H1 (cell line): ENCODE measurements at regions not wholly inside any gene's neighbourhood (a gene's known extent, or its start where the extent isn't known, plus 50 kb on each side); places are given as distances from the start of the nearest gene placed in this dataset.

Experiments used
- CTCF ChIA-PET: fragments of 300-600 bp; sonication (Branson Sonifier 250); formaldehyde crosslinking; loops from one replicate; lab custom pipeline; 2021; ENCODE audit not compliant: partially characterized antibody; lab: Charles Lee
- POLR2A ChIA-PET: fragments of 300-600 bp; sonication (Branson Sonifier 250); formaldehyde crosslinking; loops from one replicate; lab custom pipeline; 2021; ENCODE audit warnings: inconsistent platforms; ENCODE audit not compliant: partially characterized antibody; lab: Charles Lee
- DNase-seq, 2 experiments: peaks; one replicate each; pipeline versions ENCODE4 v3.0.0 to v3.0.0-alpha.2; 2010 to 2022; ENCODE audit warnings: low spot score in 2 of 2, low read depth in 1 of 2, mixed read lengths in 1 of 2
- FAIRE-seq: peaks from 2 replicates; lab custom pipeline; 2011; peaks lifted over from hg19 to GRCh38; lab: Jason Lieb, UNC
- H2AFZ ChIP-seq: 2 replicates; pipeline ENCODE4 v1.8.1; 2012; ENCODE audit warnings: low read length, inconsistent platforms
- H2AK5ac ChIP-seq: 2 replicates; pipeline ENCODE4 v1.6.1; 2013; ENCODE audit warnings: low read depth, low read length
- H2BK120ac ChIP-seq: replicated peaks from 2 replicates; pipeline ENCODE3; 2013; ENCODE audit warnings: low read depth, low read length, inconsistent platforms
- H2BK12ac ChIP-seq: 2 replicates; pipeline ENCODE4 v1.6.1; 2013; ENCODE audit warnings: low read depth, low read length
- H2BK15ac ChIP-seq: 2 replicates; pipeline ENCODE4 v1.6.1; 2013; ENCODE audit warnings: low read length
- H2BK20ac ChIP-seq: 2 replicates; pipeline ENCODE4 v1.6.1; 2013; ENCODE audit warnings: low read length
- H2BK5ac ChIP-seq: 2 replicates; pipeline ENCODE4 v1.6.1; 2013; ENCODE audit warnings: low read depth, low read length
- H3K14ac ChIP-seq: 2 replicates; pipeline ENCODE4 v1.6.1; 2013; ENCODE audit warnings: inconsistent platforms; ENCODE audit not compliant: insufficient read length
- H3K18ac ChIP-seq: 2 replicates; pipeline ENCODE4 v1.6.1; 2013; ENCODE audit warnings: low read length; ENCODE audit errors: extremely low read depth
- H3K23ac ChIP-seq: 2 replicates; pipeline ENCODE4 v1.6.1; 2013; ENCODE audit warnings: inconsistent platforms; ENCODE audit not compliant: insufficient read length
- H3K23me2 ChIP-seq: 2 replicates; pipeline ENCODE4 v1.6.1; 2013; ENCODE audit warnings: low read depth, low read length
- H3K27ac ChIP-seq: 2 replicates; pipeline ENCODE4 v1.6.1; 2011; ENCODE audit warnings: low read depth, low read length, inconsistent platforms
- H3K27me3 ChIP-seq, 4 experiments: replicated peaks in 1 of 4; 1 replicate in 1 of 4; 2 replicates in 3 of 4; pipeline versions ENCODE4 v1.6.1 to v1.8.1; 2011 to 2013; ENCODE audit warnings: low read length in 3 of 4, mild to moderate bottlenecking in 3 of 4, inconsistent platforms in 2 of 4, mixed read lengths in 2 of 4, moderate library complexity in 1 of 4; ENCODE audit not compliant: control insufficient read depth in 3 of 4, insufficient read depth in 3 of 4; ENCODE audit errors: extremely low read depth in 1 of 4
- H3K36me3 ChIP-seq, 4 experiments: 2 replicates each; pipeline versions ENCODE4 v1.6.1 to v1.8.1; 2011 to 2013; ENCODE audit warnings: mild to moderate bottlenecking in 4 of 4, low read length in 3 of 4, moderate library complexity in 2 of 4, control low read depth in 1 of 4, inconsistent platforms in 1 of 4; ENCODE audit not compliant: insufficient read depth in 4 of 4, control insufficient read depth in 2 of 4
- H3K4ac ChIP-seq: replicated peaks from 2 replicates; pipeline ENCODE3; 2013; ENCODE audit warnings: low read length, low read depth, mixed read lengths, inconsistent platforms; ENCODE audit not compliant: insufficient read length
- H3K4me1 ChIP-seq, 4 experiments: replicated peaks in 1 of 4; 1 replicate in 1 of 4; 2 replicates in 3 of 4; pipeline versions ENCODE4 v1.6.1 to v1.8.1; 2011 to 2013; ENCODE audit warnings: low read length in 3 of 4, inconsistent platforms in 2 of 4, mixed read lengths in 1 of 4; ENCODE audit not compliant: insufficient read depth in 4 of 4, control insufficient read depth in 3 of 4
- H3K4me2 ChIP-seq, 2 experiments: 2 replicates each; pipeline versions ENCODE4 v1.6.1 to v1.8.1; 2011 to 2013; ENCODE audit warnings: low read depth in 2 of 2, low read length in 2 of 2, control low read depth in 1 of 2, inconsistent platforms in 1 of 2, mild to moderate bottlenecking in 1 of 2; ENCODE audit not compliant: insufficient read depth in 1 of 2
- H3K4me3 ChIP-seq, 4 experiments: fragments of 200-600, 300-600 bp in 1 of 4; sonication (generic), shearing (Covaris generic), sonication (Bioruptor Twin) in 1 of 4; 2 replicates each; pipeline versions ENCODE4 v1.5.1 to v1.8.1; 2011 to 2016; ENCODE audit warnings: low read length in 4 of 4, low read depth in 3 of 4, control low read depth in 2 of 4, inconsistent platforms in 2 of 4, mild to moderate bottlenecking in 2 of 4, mixed read lengths in 1 of 4, moderate library complexity in 1 of 4; ENCODE audit not compliant: insufficient read depth in 2 of 4; ENCODE audit errors: extremely low read depth in 1 of 4
- H3K56ac ChIP-seq: replicated peaks from 2 replicates; pipeline ENCODE3; 2013; ENCODE audit warnings: low read depth, mild to moderate bottlenecking, mixed read lengths, low read length, inconsistent platforms; ENCODE audit not compliant: insufficient read length
- H3K79me1 ChIP-seq: 2 replicates; pipeline ENCODE4 v1.6.1; 2013; ENCODE audit warnings: low read depth, low read length, control low read depth
- H3K79me2 ChIP-seq, 2 experiments: 2 replicates each; pipeline versions ENCODE4 v1.6.1 to v1.8.1; 2012 to 2013; ENCODE audit warnings: low read length in 2 of 2, mild to moderate bottlenecking in 2 of 2, inconsistent platforms in 1 of 2; ENCODE audit not compliant: insufficient read depth in 2 of 2, control insufficient read depth in 1 of 2
- H3K9ac ChIP-seq, 4 experiments: replicated peaks in 1 of 4; 1 replicate in 1 of 4; 2 replicates in 3 of 4; pipeline versions ENCODE4 v1.6.1 to v1.8.1; 2011 to 2013; ENCODE audit warnings: low read depth in 3 of 4, low read length in 3 of 4, control low read depth in 2 of 4, mild to moderate bottlenecking in 2 of 4, moderate library complexity in 2 of 4, inconsistent platforms in 1 of 4; ENCODE audit errors: extremely low read depth in 1 of 4
- H3K9me3 ChIP-seq, 2 experiments: 2 replicates each; pipeline versions ENCODE4 v1.6.1 to v1.8.1; 2012 to 2013; ENCODE audit warnings: mild to moderate bottlenecking in 2 of 2, moderate library complexity in 2 of 2, control low read depth in 1 of 2, inconsistent platforms in 1 of 2, low read depth in 1 of 2, low read length in 1 of 2, mixed read lengths in 1 of 2; ENCODE audit not compliant: insufficient read depth in 2 of 2
- H4K20me1 ChIP-seq, 2 experiments: replicated peaks in 1 of 2; 2 replicates each; pipeline versions ENCODE3 to v1.8.1; 2011 to 2013; ENCODE audit warnings: inconsistent platforms in 2 of 2, low read length in 2 of 2, mild to moderate bottlenecking in 1 of 2; ENCODE audit not compliant: insufficient read depth in 2 of 2, control insufficient read depth in 1 of 2
- H4K5ac ChIP-seq: 2 replicates; pipeline ENCODE4 v1.6.1; 2013; ENCODE audit warnings: low read length, low read depth, mixed read lengths, inconsistent platforms; ENCODE audit not compliant: insufficient read length
- H4K8ac ChIP-seq: 2 replicates; pipeline ENCODE4 v1.8.0; 2013; ENCODE audit warnings: mild to moderate bottlenecking, moderate library complexity, low read length, inconsistent platforms; ENCODE audit not compliant: insufficient read depth; ENCODE audit errors: extremely low read depth
- H4K91ac ChIP-seq: replicated peaks from 2 replicates; pipeline ENCODE3; 2013; ENCODE audit warnings: low read length, mixed read lengths, inconsistent platforms; ENCODE audit not compliant: insufficient read length
- ATF2 ChIP-seq: IDR thresholded peaks from 2 replicates; pipeline ENCODE4 v1.6.1; 2012; ENCODE audit warnings: low read length, inconsistent platforms
- BRCA1 ChIP-seq: IDR thresholded peaks from 2 replicates; pipeline ENCODE4 v1.6.1; 2012; ENCODE audit warnings: low read depth, low read length, improper control_type of control experiment
- EGR1 ChIP-seq: IDR thresholded peaks from 2 replicates; pipeline ENCODE4 v1.6.1; 2011; ENCODE audit warnings: low read depth, low read length, borderline replicate concordance
- PHF8 ChIP-seq: fragments of 200-600 bp; sonication (generic); conservative IDR thresholded peaks from 2 replicates; pipeline ENCODE4 v1.7.1; 2012; ENCODE audit warnings: low read depth, mild to moderate bottlenecking, inconsistent platforms, low read length, moderate library complexity
- SAP30 ChIP-seq: fragments of 300-600 bp; sonication (generic); IDR thresholded peaks from 2 replicates; pipeline ENCODE4 v1.7.1; 2012; ENCODE audit warnings: low read length, moderate library complexity, mild to moderate bottlenecking, inconsistent platforms; ENCODE audit not compliant: insufficient read depth, insufficient replicate concordance
- TBP ChIP-seq: IDR thresholded peaks from 2 replicates; pipeline ENCODE4 v1.6.1; 2011; ENCODE audit warnings: low read depth, low read length, improper control_type of control experiment
- WGBS, 2 experiments: shearing (Covaris generic) in 1 of 2; methylation state at CpG; one replicate each; pipeline versions ENCODE4 v1.1.6 to v1.1.7; 2013 to 2015; ENCODE audit warnings: low lambda C conversion rate in 2 of 2, mixed read lengths in 2 of 2, inconsistent platforms in 1 of 2, low coverage in 1 of 2, missing lambda C conversion rate in 1 of 2; ENCODE audit not compliant: insufficient replicate concordance in 2 of 2, insufficient coverage in 1 of 2, insufficient read length in 1 of 2; ENCODE audit errors: extremely low coverage in 1 of 2, missing lambda C conversion rate in 1 of 2; 5-methylcytosine and 5-hydroxymethylcytosine counted together

GRCh38 chr18:22676423-22676822, 256.7 kb upstream of the RBBP8 start:
- TF ChIP-seq SAP30 (no peak), PHF8 (no peak), TBP (no peak), EGR1 (no peak), BRCA1 (no peak), ATF2 (no peak)
- CTCF ChIA-PET: interaction anchor here (1.0 kb wide), 1 partner anchor 1098 kb away, joined by 3 read pairs; no protein-coding TSS in a partner anchor

More at GRCh38 chr18:22676423-22676822, 256.7 kb upstream of the RBBP8 start:
- Histone ChIP-seq H4K91ac (no peak overlapping the region), H2BK120ac (no peak overlapping the region), H3K79me2 (no peaks in the 10 kb centered on the region), H2AFZ (no peak overlapping the region), H3K4me1 (no peaks in the 10 kb centered on the region), H3K23me2 (no peaks in the 10 kb centered on the region), H3K56ac (no peak overlapping the region), H3K79me1 (no peaks in the 10 kb centered on the region), H3K23ac (no peak overlapping the region), H3K27me3 (no peaks in the 10 kb centered on the region), H4K8ac (no peak overlapping the region), H3K14ac (no peak overlapping the region), H3K27ac (no peak overlapping the region), H3K9ac (no peak overlapping the region), H3K9me3 (no peaks in the 10 kb centered on the region), H2BK5ac (no peak overlapping the region), H3K4ac (no peak overlapping the region), H3K4me2 (no peak overlapping the region), H2AK5ac (no peak overlapping the region), H2BK15ac (no peak overlapping the region), H2BK20ac (no peak overlapping the region), H3K4me3 (no peak overlapping the region), H2BK12ac (no peak overlapping the region), H3K36me3 (no peaks in the 10 kb centered on the region), H4K20me1 (no peaks in the 10 kb centered on the region), H3K18ac (no peak overlapping the region), H4K5ac (no peak overlapping the region)
- DNase-seq (no peak), FAIRE-seq (no peak)
- WGBS, 2 experiments: 85% methylated on average over 2 of the region's 2 CpGs; no CpG with 5 or more reads in 1 of the 2 experiments
- POLR2A ChIA-PET: no interaction called here
